NCI-H526 treated with DMSO at 0.1 percent for 48 hours (cell line): ENCODE measurements at regions not wholly inside any gene's neighbourhood (a gene's known extent, or its start where the extent isn't known, plus 50 kb on each side); places are given as distances from the start of the nearest gene placed in this dataset.
"Not testable (repeated sequence)": the region's sequence is repeated elsewhere in the genome, so short reads cannot be mapped to it uniquely, and the experiment has no call there.

Experiments used
- DNase-seq: peaks from one replicate; lab custom pipeline; 2025; lab: John Stamatoyannopoulos, UW

DNA sequence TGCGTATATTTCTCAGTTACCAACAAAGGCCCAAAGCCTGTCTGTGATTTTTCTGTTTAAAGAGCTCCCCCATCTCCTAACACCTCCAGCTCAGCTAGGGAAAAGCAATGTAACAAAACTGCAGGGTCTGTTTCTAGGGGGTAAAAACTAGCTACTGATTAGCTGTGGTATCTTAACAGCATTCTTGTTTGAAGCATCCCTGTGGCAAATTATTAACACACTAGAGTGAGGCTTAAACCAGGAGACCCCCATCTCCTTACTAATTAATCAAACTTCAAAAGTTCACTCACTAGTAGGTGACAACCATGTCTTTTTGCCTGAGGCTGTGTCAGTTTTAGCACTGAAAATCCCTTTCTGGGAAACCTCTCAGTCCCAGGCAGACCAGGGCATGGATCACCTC lies 186.2 kb upstream of the PARD3B start:
- DNase-seq: no peak

DNA sequence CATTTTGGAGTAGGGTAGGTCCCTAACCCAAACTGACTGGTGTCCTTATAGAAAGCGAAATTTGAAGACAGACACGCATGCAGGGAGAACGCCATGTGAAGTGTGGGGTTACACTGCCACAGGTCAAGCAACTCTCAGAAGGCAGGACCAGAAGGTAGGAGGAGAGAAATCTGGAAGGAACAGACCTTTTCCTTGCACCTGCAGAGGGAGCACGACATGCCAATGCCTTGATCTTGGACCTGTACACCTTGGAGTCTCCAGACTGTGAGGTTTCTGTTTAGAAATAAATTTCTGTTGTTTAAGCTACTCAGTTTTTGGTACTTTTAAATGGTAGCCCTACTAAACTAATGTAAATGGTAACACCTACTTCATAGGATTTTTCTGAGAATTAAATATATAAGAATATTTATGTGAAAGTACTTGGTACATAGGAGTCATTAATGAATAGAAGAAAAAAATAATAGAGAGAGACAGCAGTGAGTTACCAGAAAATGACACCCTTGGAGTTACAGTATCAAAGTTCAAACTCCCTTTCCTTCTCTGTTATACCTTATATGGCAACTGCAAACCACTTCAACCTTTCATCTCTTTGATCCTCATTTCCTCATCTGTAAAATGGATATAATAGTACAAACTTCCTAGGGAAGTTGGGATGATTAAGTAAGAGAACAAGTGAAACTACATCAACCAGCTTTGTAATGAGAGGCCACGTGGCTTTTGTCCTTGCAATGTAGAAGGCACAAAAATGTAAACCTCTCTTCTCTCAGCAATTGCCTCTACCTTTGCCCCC lies 184.9 kb upstream of the PARD3B start:
- DNase-seq: no peak

- no peak for DNase-seq
Measured at GRCh38 chr2:204361738-204362137, 183.5 kb upstream of the PARD3B start.

DNA sequence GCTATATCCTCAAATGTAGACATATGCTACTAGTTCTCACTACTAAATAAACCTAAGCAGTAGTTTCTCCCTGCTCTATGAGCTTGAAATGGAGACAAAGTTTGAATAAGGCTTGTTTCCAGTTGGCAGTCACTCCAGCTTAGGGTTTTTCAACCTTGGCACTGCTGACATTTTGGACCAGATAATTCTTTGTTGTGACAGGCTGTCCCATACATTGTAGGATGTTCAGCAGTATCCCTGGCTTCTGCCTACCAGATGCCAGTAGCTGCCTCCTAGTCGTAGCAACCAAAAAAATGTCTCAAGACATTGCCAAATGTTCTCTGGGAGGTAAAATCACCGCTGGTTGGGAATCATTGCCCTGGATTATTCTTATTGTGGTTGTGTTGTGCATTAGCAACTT lies 182.7 kb upstream of the PARD3B start:
- DNase-seq: no peak

DNA sequence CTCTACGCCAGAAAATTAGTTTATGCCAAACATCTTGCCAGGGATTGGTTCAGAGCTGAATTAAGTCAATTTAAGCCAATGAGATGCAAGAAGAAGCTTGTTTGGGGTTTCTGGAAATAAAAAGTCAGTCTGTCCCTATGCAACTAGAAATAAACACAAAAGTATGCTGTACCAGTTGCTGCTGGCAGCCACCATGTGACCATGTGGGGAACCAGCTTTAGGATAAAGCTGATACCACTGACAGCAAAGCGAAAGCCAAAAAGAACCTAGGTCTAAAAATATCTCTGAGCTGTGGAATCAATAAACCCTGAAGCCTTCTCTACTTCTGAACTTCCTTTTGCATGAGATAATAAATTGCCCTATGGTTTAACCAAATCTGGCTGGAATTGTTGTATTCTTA lies 181.8 kb upstream of the PARD3B start:
- no peak for DNase-seq

DNA sequence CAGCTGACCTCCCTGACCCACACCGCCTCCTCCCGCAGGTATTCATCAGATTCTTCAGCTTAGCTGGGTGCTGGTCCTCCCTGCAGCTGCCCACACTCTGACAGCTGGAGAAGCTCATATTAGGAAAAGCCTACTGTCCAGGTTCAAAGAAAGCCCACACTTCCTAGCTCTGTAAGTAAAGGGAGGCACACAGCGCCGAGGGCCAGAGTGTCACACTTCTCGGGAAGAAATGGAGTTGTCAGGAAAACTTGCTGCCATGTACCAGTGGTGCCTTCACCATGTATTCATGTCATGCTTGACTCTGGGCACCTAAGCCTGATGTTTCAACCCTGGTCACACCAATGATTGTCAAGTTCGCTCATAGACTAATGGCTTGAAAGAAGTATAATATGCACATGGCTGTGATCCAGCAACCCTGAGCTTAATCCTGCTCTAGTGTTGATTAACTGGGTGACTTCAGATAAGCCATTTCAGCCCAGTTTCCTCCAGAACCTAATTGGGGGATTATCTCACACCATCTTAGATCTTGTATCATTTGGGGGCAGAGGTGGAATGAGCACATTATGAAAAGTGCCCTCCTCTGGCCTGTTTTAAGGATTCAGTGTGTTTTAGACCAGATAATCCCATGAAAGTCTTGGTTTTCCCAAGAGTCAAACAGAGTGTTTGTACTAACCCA lies 180.3 kb upstream of the PARD3B start:
- DNase-seq: no peak

DNA sequence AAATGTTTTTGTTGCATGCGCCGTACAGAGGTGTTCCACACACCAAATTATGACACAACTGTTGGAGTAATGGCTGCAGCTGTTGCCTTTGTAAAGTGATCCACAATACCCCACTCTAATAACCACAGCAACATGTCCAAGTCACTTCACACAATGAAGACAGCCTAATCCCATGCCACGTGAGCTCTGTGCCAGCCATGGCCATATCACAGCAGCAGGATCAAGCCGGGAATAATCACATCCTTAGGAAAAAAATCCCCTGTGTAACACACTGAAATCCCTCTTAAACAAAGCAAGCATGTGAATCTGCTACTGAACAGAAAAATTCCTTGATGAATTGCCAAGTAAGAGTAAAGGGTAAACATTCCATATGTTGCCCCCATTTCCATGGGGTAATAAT lies 179.5 kb upstream of the PARD3B start:
- DNase-seq: no peak

- DNase-seq: no peak
Measured at GRCh38 chr2:204367466-204367865, 177.8 kb upstream of the PARD3B start.

DNA sequence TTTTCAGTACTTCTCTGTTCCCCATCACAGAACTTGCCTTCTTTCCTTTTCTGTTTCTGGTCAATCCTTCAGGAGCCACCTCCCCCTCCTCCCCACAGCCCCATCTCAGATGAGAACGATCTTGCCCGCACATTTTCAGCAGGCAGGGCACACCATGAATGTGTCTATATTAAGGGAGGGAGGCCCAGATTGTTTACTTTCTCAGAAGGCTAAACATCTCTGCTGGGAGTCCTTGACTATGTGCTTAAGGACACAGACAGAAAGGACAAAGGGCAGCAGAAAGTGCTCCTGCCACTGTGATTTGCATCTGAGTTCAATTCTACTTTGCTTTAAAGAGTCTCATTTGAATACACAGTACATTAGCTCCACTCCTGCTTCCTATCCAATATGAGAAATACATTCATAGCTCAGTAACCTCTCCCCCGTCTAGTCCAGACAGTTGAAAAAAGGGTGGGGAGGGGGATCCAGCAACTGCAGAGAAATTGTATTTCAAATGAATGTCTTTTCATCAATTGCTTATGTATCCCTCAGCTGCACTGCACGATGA lies 175.0 kb upstream of the PARD3B start:
- peak; percentile 96 for DNase-seq

DNA sequence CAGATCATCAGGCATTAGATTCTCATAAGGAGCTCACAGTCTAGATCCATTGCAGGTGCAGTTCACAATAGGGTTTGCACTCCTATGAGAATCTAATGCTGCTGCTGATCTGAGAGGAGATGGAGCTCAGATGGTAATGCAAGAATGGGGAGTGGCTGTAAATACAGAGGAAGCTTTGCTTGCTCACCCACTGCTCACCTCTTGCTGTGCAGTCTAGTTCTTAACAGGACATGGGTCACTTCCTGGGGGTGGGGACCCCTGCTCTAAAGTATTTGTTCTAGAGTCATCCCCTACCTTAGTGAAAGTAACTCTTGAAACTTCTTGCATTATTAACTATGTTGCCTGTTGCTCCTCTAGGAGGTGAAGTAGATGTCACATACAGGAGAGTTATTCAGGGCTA lies 171.3 kb upstream of the PARD3B start:
- DNase-seq: no peak

DNA sequence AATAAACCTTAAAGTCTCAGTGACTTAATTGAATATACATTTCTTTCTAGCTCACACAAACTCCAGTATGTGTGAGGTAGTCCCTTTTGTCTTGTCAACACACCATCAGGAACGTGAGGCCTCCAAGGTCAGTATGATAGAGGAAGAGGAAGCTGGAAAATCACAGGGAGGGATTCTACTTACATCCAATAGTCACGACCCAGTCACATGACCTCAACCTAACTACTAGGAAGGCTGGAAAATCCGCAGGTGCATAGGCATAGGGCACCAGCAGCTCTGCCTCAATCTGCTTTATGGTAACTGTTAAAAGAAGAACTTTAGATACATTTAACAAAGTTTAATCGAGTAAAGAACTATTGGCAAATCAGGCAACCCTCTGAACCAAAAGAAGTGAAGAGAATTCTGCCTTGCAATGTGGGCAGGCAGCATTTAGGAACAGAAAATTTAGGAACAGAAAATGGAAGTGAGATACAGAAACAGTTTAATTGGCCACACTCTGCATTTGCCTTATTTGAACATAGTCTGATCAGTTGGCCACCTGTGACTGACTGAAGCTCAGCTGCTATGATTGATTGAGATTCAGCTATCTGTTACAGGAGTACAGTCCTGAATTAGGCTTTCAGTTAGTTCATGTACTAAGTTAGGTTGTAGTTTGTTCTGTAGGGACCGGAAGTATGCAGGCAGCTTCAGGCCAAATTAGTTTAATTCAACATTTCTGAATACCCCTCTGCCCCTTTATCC lies 165.0 kb upstream of the PARD3B start:
- no peak for DNase-seq

DNA sequence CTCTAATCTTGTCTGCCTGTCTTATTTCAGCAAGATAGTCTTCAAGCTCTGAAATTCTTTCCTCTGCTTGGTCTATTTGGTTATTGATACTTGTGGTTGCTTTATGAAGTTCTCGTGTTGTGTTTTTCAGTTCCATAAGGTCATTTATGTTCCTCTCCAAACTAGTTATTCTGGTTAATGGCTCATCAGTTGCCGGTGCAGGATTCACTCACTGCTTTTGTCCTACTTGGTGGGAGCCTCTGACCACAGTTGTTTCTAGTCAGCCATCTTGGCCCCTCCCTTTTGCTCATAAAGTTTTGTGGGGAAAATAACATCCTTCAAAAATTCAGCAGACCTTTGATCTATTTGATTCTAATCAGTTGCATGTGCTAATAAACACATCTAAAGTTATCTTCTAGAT lies 158.6 kb upstream of the PARD3B start:
- DNase-seq: no peak

- no peak for DNase-seq
Measured at GRCh38 chr2:204389120-204389519, 156.2 kb upstream of the PARD3B start.

DNA sequence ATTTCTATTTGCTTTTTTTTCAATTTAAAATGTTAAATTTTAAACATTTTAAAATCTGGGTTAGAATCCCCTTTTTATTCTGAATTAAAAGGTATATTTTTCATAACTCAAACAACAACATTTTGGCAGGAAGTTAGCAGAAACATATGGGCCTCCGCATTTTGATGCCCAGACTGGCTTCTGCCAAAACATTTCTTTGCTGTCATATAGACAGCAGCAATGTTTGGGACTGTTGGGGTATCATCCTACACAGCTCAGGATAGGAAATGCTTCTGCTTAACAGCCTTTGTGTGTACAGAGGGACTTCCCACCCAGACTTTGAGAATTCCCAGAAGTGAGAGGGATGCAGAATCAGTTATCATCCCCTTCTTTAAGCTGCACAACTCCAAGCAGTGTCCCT lies 155.4 kb upstream of the PARD3B start:
- DNase-seq: no peak

- no peak for DNase-seq
Measured at GRCh38 chr2:204395539-204395938, 149.7 kb upstream of the PARD3B start.

DNA sequence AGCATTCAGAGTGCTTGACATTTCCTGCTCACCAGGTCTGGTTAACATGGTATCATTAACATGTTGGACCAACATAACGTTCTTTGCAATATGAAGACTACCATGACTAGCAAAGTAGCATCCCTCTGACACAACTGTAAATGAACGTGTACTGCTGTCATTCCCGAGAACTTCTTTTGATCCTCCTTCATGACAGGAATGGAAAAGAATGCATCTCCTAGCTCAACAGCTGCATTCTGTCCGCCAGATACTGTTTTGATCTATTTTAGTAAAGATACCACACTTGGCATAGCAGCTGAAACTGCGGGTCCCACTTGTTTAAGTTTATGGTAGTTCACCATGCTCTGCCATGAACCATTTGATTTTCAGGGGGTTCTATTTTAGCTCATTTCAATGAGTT lies 144.2 kb upstream of the PARD3B start:
- no peak for DNase-seq

DNA sequence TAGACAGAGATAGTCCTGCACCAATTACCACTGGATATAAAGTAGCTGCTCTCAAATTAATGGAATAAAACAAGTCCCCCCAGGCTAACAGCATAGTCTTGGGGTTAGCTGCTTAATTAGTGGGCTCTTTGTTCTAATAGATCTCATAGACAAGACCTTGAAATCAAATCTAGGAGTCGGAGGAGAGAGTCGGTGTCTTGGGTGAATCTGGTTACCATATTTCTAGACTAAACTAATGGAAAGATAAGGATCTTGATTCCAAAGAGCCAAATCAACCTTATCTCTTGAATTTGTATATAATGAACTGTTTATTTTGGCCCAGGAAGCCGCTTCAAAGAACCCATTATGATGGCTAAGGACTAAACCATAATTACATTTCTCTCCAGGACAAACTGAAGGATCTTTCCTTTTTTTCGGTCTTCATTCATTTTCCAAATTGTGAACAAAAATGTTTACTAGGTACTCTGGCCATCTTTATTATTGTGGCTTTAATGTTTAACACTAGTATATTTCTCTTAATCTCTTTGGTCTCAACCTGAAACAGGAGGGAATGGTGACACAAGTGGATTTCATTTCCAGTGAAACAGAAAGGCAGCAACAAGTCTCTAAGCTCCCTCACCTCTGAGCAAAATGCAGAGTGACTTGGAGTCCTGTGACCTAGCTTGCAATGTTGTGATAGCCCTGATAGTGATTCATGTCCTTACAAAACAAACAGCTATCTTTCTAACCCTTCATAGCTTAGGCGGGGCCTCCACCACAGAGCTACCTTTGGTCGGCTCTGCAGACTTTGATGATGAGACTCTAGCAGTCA lies 137.9 kb upstream of the PARD3B start:
- DNase-seq: no peak

- not testable (repeated sequence) for DNase-seq
Measured at GRCh38 chr2:204412782-204413181, 132.5 kb upstream of the PARD3B start.

DNA sequence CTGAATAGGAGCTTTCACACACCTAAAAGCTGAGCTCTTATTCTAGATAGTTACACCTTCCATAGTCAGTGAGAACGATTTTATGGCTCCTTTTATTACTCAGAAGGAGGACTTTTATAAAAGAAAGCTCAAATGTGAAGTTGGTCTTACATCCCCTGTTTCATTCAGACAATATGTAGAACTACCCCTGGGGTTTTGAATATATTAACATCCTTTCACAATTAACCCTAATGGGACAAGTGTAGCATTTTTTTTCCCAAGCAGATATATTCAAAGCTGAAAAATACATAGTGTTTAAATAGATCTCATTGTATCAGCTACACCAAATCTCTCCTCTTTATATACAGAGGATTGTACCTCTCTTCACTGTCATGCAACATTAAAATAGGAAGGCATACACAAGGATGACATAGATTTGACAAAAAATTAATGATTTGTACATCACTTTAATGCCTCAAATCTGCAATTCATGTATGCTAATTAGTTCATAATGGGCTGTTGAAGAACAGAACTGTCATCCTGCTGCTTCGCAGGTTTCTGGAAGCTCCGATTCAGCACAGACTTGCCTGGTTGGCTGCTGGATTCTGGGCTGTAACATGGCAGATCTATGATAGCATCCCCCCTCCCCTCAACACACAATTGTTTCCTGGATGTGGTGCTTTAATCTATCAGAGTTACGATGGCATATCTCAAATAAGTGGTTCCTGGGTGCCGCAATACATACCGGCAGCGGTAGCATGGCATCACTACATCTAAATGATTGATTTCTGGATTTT lies 129.7 kb upstream of the PARD3B start:
- DNase-seq: no peak

DNA sequence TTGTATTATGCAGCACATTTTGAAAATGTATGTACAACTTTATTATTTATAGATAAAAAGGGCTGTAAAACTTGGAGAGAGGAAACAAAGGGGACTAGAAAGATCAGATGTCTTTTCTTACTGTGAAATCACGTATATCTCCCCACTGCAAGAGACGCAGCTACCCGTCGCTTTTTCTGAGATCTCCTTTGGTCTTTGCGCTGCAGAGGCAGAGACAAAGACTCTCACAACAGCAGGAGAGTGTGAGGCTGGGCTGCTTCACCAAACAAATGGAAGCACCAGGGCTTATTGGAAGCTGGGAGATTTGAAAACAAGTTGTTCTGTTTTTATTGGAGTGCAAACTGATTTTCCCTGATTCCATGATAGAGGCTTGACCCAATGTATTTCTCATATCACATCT lies 129.0 kb upstream of the PARD3B start:
- no peak for DNase-seq

GRCh38 chr2:204425821-204426220 lies 119.5 kb upstream of the PARD3B start:
- DNase-seq: no peak
